ENCODE measurements at regions not wholly inside any gene's neighbourhood (a gene's known extent, or its start where the extent isn't known, plus 50 kb on each side); places are given as distances from the start of the nearest gene placed in this dataset.

GRCh38 chr22:26904483-26904882, 247.1 kb downstream of the MIAT start:
- TF ChIP-seq PATZ1 (CRISPR knock-in tag; IDR thresholded peaks at IDR 0.05; ENCODE audit: borderline replicate concordance) (no peak), CREB5 (CRISPR knock-in tag; IDR thresholded peaks at IDR 0.05; ENCODE audit: low read depth) (no peak), PPARA (CRISPR knock-in tag; IDR thresholded peaks at IDR 0.05; ENCODE audit: borderline replicate concordance) (no peak), SNAI2 (CRISPR knock-in tag; IDR thresholded peaks at IDR 0.05) (no peak), ZFP30 (CRISPR knock-in tag; IDR thresholded peaks at IDR 0.05) (no peak), POU6F1 (CRISPR knock-in tag; IDR thresholded peaks at IDR 0.05; ENCODE audit: borderline replicate concordance, low read depth) (no peak), TSHZ2 (CRISPR knock-in tag; IDR thresholded peaks at IDR 0.05) (no peak), ARNTL (CRISPR knock-in tag; IDR thresholded peaks at IDR 0.05; ENCODE audit: borderline replicate concordance, low read depth) (no peak), ZNF8 (CRISPR knock-in tag; IDR thresholded peaks at IDR 0.05) (no peak), ISL1 (CRISPR knock-in tag; IDR thresholded peaks at IDR 0.05) (no peak), ZFP3 (CRISPR knock-in tag; IDR thresholded peaks at IDR 0.05) (no peak), RARB (CRISPR knock-in tag; IDR thresholded peaks at IDR 0.05) (no peak), TCF4 (CRISPR knock-in tag; IDR thresholded peaks at IDR 0.05; ENCODE audit: borderline replicate concordance) (no peak), ZC3H10 (CRISPR knock-in tag; IDR thresholded peaks at IDR 0.05) (no peak)
